GM23338 (cell line): ENCODE measurements at regions not wholly inside any gene's neighbourhood (a gene's known extent, or its start where the extent isn't known, plus 50 kb on each side); places are given as distances from the start of the nearest gene placed in this dataset.

Source experiments
- ATAC-seq: fragments of 200-7000 bp; cut with Tn5 transposase; 3 replicates; pipeline ENCODE4 v1.9.1; 2020
- DNase-seq: peaks from one replicate; pipeline ENCODE4 v3.0.0-alpha.2; 2015; ENCODE audit warnings: low spot score
- H2AFZ ChIP-seq: fragments of 200-600 bp; sonication (generic); 2 replicates; pipeline ENCODE4 v1.8.0; 2016; ENCODE audit warnings: antibody characterized with exemption, mild to moderate bottlenecking, moderate library complexity
- H3F3A ChIP-seq: fragments of 200-600 bp; sonication (generic); replicated peaks from 2 replicates; pipeline ENCODE4 v1.8.0; 2017; ENCODE audit warnings: antibody characterized with exemption, mixed run types, low read depth
- H3K27ac ChIP-seq: fragments of 200-600 bp; sonication (generic); 2 replicates; pipeline ENCODE4 v1.6.1; 2016; ENCODE audit warnings: low read depth
- H3K27me3 ChIP-seq: fragments of 200-600 bp; sonication (generic); 2 replicates; pipeline ENCODE4 v1.8.0; 2016; ENCODE audit warnings: mild to moderate bottlenecking, mixed run types, moderate library complexity; ENCODE audit not compliant: insufficient read depth
- H3K36me3 ChIP-seq: fragments of 200-600 bp; sonication (generic); 2 replicates; pipeline ENCODE4 v1.8.0; 2016; ENCODE audit warnings: mild to moderate bottlenecking; ENCODE audit not compliant: insufficient read depth
- H3K4me1 ChIP-seq: fragments of 200-600 bp; sonication (generic); 2 replicates; pipeline ENCODE4 v1.8.0; 2016; ENCODE audit warnings: mild to moderate bottlenecking, moderate library complexity; ENCODE audit not compliant: insufficient read depth
- H3K4me2 ChIP-seq: fragments of 200-600 bp; sonication (generic); 2 replicates; pipeline ENCODE4 v1.7.1; 2017; ENCODE audit warnings: mixed run types
- H3K4me3 ChIP-seq: fragments of 200-600 bp; sonication (generic); 2 replicates; pipeline ENCODE4 v1.6.1; 2016; ENCODE audit warnings: mixed run types
- H3K79me2 ChIP-seq: fragments of 200-600 bp; sonication (generic); replicated peaks from 2 replicates; pipeline ENCODE4 v1.8.0; 2017; ENCODE audit warnings: mild to moderate bottlenecking; ENCODE audit not compliant: insufficient read depth
- H3K9me2 ChIP-seq: fragments of 200-600 bp; sonication (generic); 2 replicates; pipeline ENCODE4 v1.8.0; 2017; ENCODE audit not compliant: insufficient read depth
- H4K20me1 ChIP-seq: fragments of 200-600 bp; sonication (generic); replicated peaks from 2 replicates; pipeline ENCODE4 v1.8.0; 2017; ENCODE audit warnings: mild to moderate bottlenecking; ENCODE audit not compliant: insufficient read depth
- H3K27ac Mint-ChIP-seq: 2 replicates; pipeline ENCODE4 v1.8.0; 2020; ENCODE audit warnings: inconsistent platforms, mild to moderate bottlenecking, moderate library complexity, mixed read lengths
- H3K27me3 Mint-ChIP-seq: 3 replicates; pipeline ENCODE4 v1.8.0; 2022; ENCODE audit warnings: low read depth, mild to moderate bottlenecking, moderate library complexity, mixed read lengths, inconsistent platforms; ENCODE audit not compliant: insufficient read depth, poor library complexity
- H3K36me3 Mint-ChIP-seq: 3 replicates; pipeline ENCODE4 v1.8.0; 2021; ENCODE audit warnings: low read depth, mild to moderate bottlenecking, inconsistent platforms, moderate library complexity, mixed read lengths
- H3K4me1 Mint-ChIP-seq: 3 replicates; pipeline ENCODE4 v1.8.0; 2020; ENCODE audit warnings: mild to moderate bottlenecking, inconsistent platforms, mixed read lengths
- H3K4me3 Mint-ChIP-seq: 3 replicates; pipeline ENCODE4 v1.8.0; 2021; ENCODE audit warnings: moderate library complexity, mild to moderate bottlenecking, inconsistent platforms, mixed read lengths
- H3K9me3 Mint-ChIP-seq: 3 replicates; pipeline ENCODE4 v1.8.0; 2020; ENCODE audit warnings: moderate library complexity, mild to moderate bottlenecking, inconsistent platforms, mixed read lengths
- CREB1 ChIP-seq: fragments of 250-450 bp; sonication (Bioruptor Pico); IDR thresholded peaks from 2 replicates; pipeline ENCODE4 v1.5.0; 2020; ENCODE audit warnings: low read depth, mild to moderate bottlenecking, moderate library complexity
- CTCF ChIP-seq, 2 experiments: fragments of 200-600 bp in 1 of 2; sonication (generic) in 1 of 2; conservative IDR thresholded peaks; 2 replicates each; pipeline versions ENCODE4 v1.5.1 to v1.6.1; 2016 to 2017; ENCODE audit warnings: antibody characterized with exemption in 2 of 2, low read depth in 2 of 2, mild to moderate bottlenecking in 2 of 2, moderate library complexity in 1 of 2
- ETS1 ChIP-seq: IDR thresholded peaks from 2 replicates; pipeline ENCODE4 v1.6.1; 2016; ENCODE audit warnings: antibody characterized with exemption
- EZH2 ChIP-seq: fragments of 200-600 bp; sonication (generic); IDR thresholded peaks from one replicate; pipeline ENCODE4 v1.8.0; 2017; ENCODE audit warnings: antibody characterized with exemption, mild to moderate bottlenecking, low read depth; ENCODE audit not compliant: unreplicated experiment
- EZH2phosphoT487 ChIP-seq: fragments of 200-600 bp; sonication (generic); IDR thresholded peaks from one replicate; pipeline ENCODE4 v1.8.1; 2018; ENCODE audit warnings: antibody characterized with exemption; ENCODE audit not compliant: unreplicated experiment
- NANOG ChIP-seq: IDR thresholded peaks from 2 replicates; pipeline ENCODE4 v1.6.1; 2016; ENCODE audit warnings: antibody characterized with exemption, borderline replicate concordance
- POLR2AphosphoS5 ChIP-seq: IDR thresholded peaks from 2 replicates; pipeline ENCODE4 v1.6.1; 2016; ENCODE audit warnings: antibody characterized with exemption, low read depth
- REST ChIP-seq: IDR thresholded peaks from one replicate; pipeline ENCODE4 v1.6.1; 2018; ENCODE audit warnings: antibody characterized with exemption; ENCODE audit not compliant: unreplicated experiment
- STAT1 ChIP-seq: IDR thresholded peaks from one replicate; pipeline ENCODE4 v1.6.1; 2016; ENCODE audit warnings: antibody characterized with exemption; ENCODE audit not compliant: unreplicated experiment
- ZNF114 ChIP-seq: fragments of 250-450 bp; sonication (Bioruptor Pico); IDR thresholded peaks from 2 replicates; pipeline ENCODE4 v1.5.0; 2020; ENCODE audit warnings: mild to moderate bottlenecking, moderate library complexity
- ZNF331 ChIP-seq: fragments of 250-450 bp; sonication (Bioruptor Pico); IDR thresholded peaks from 2 replicates; pipeline ENCODE4 v1.5.0; 2020; ENCODE audit warnings: low read depth, mild to moderate bottlenecking, moderate library complexity
- ZNF462 ChIP-seq: fragments of 250-450 bp; sonication (Bioruptor Pico); IDR thresholded peaks from 2 replicates; pipeline ENCODE4 v1.5.0; 2020; ENCODE audit warnings: mild to moderate bottlenecking, moderate library complexity

GRCh38 chr6:23293653-23294052 is 724.3 kb downstream of the HDGFL1 start:
- Histone ChIP-seq H3K27ac (no peak overlapping the region), H3K4me1 (no peaks in the 10 kb centered on the region), H2AFZ (no peak overlapping the region), H3K79me2 (no peaks in the 10 kb centered on the region), H3K9me2 (no peaks in the 10 kb centered on the region), H4K20me1 (no peaks in the 10 kb centered on the region), H3K36me3 (no peaks in the 10 kb centered on the region; the same call in 1 of the 2 replicates), H3F3A (no peaks in the 10 kb centered on the region), H3K4me2 (no peak overlapping the region), H3K27me3 (no peaks in the 10 kb centered on the region), H3K4me3 (no peak overlapping the region)
- Mint-ChIP-seq H3K36me3 (no peaks in the 10 kb centered on the region), H3K4me1 (no peaks in the 10 kb centered on the region), H3K27me3 (no peaks in the 10 kb centered on the region), H3K27ac (no peak overlapping the region), H3K4me3 (no peak overlapping the region), H3K9me3 (peaks cover 13% of the 10 kb centered on the region)
- TF ChIP-seq ZNF462 (CRISPR knock-in tag) (no peak), REST (no peak), CREB1 (CRISPR knock-in tag) (no peak), POLR2AphosphoS5 (no peak), STAT1 (no peak), ZNF331 (no peak), ZNF114 (CRISPR knock-in tag) (no peak), NANOG (no peak), CTCF (conservative IDR thresholded peaks at IDR 0.05; ENCODE audit: low read depth in 2 of 2) (no peak), ETS1 (no peak), EZH2 (no peak), EZH2phosphoT487 (no peak)
- DNase-seq (no peak), ATAC-seq (no peak)
